Osteoblast (primary cell): ENCODE measurements at regions not wholly inside any gene's neighbourhood (a gene's known extent, or its start where the extent isn't known, plus 50 kb on each side); places are given as distances from the start of the nearest gene placed in this dataset.

ENCODE experiments used
- DNase-seq: peaks from one replicate; pipeline ENCODE4 v3.0.0; 2011; ENCODE audit warnings: low spot score, mixed read lengths; ENCODE audit not compliant: insufficient read length; ENCODE audit errors: missing footprints
- H2AFZ ChIP-seq: 2 replicates; pipeline ENCODE4 v1.6.0; 2011; ENCODE audit warnings: mild to moderate bottlenecking, low read length
- H3K27ac ChIP-seq: 2 replicates; pipeline ENCODE4 v1.5.1; 2011; ENCODE audit warnings: mild to moderate bottlenecking, low read depth, low read length, moderate library complexity
- H3K27me3 ChIP-seq: 2 replicates; pipeline ENCODE4 v1.6.0; 2012; ENCODE audit warnings: mild to moderate bottlenecking, control low read depth, inconsistent platforms, low read length, moderate library complexity; ENCODE audit not compliant: insufficient read depth
- H3K36me3 ChIP-seq: 2 replicates; pipeline ENCODE4 v1.5.1; 2011; ENCODE audit warnings: mild to moderate bottlenecking, low read length, control low read depth, moderate library complexity; ENCODE audit not compliant: insufficient read depth
- H3K4me1 ChIP-seq: 2 replicates; pipeline ENCODE4 v1.5.1; 2011; ENCODE audit warnings: mild to moderate bottlenecking, low read length, control low read depth, moderate library complexity; ENCODE audit not compliant: insufficient read depth
- H3K4me2 ChIP-seq: 2 replicates; pipeline ENCODE4 v1.6.0; 2011; ENCODE audit warnings: mild to moderate bottlenecking, low read length; ENCODE audit not compliant: insufficient read depth
- H3K4me3 ChIP-seq: fragments of 200-600 bp; sonication (generic); 3 replicates; pipeline ENCODE4 v1.5.1; 2012; ENCODE audit warnings: mild to moderate bottlenecking, low read length, inconsistent platforms; ENCODE audit not compliant: insufficient read depth
- H3K79me2 ChIP-seq: 2 replicates; pipeline ENCODE4 v1.6.0; 2012; ENCODE audit warnings: mild to moderate bottlenecking, low read length, control low read depth, inconsistent platforms; ENCODE audit not compliant: insufficient read depth
- H3K9me3 ChIP-seq: 2 replicates; pipeline ENCODE4 v1.5.1; 2011; ENCODE audit warnings: low read depth, low read length, control low read depth
- H4K20me1 ChIP-seq: 2 replicates; pipeline ENCODE4 v1.6.0; 2012; ENCODE audit warnings: mild to moderate bottlenecking, low read length, control low read depth; ENCODE audit not compliant: insufficient read depth
- CTCF ChIP-seq: IDR thresholded peaks from 2 replicates; pipeline ENCODE4 v1.5.1; 2011; ENCODE audit warnings: mild to moderate bottlenecking, low read depth, low read length, moderate library complexity; ENCODE audit errors: extremely low read depth

- Histone ChIP-seq H3K4me2 (no peak overlapping the region), H3K9me3 (peaks cover 2% of the 10 kb centered on the region), H3K27me3 (no peaks in the 10 kb centered on the region), H3K4me3 (no peak overlapping the region), H3K79me2 (no peaks in the 10 kb centered on the region), H4K20me1 (no peaks in the 10 kb centered on the region), H3K4me1 (no peaks in the 10 kb centered on the region), H3K36me3 (no peaks in the 10 kb centered on the region), H2AFZ (no peak overlapping the region), H3K27ac (no peak overlapping the region)
- no peak for TF ChIP-seq CTCF
- DNase-seq: no peak
Measured at GRCh38 chr10:64444564-64444963, 923.4 kb downstream of the REEP3 start.

- no peaks in the 10 kb centered on the region for H4K20me1 ChIP-seq
- H3K36me3 ChIP-seq: no peaks in the 10 kb centered on the region
- H2AFZ ChIP-seq: no peak overlapping the region
- H3K4me2 ChIP-seq: no peak overlapping the region
- no peaks in the 10 kb centered on the region for H3K27me3 ChIP-seq
- H3K27ac ChIP-seq: no peak overlapping the region
- H3K4me3 ChIP-seq: no peak overlapping the region
- no peaks in the 10 kb centered on the region for H3K9me3 ChIP-seq
- no peaks in the 10 kb centered on the region for H3K4me1 ChIP-seq
- no peak for TF ChIP-seq CTCF
- H3K79me2 ChIP-seq: no peaks in the 10 kb centered on the region
- peak; percentile 17 for DNase-seq
Measured at GRCh38 chr10:64449603-64450002, 928.4 kb downstream of the REEP3 start.

GRCh38 chr10:64450312-64450711, 929.1 kb downstream of the REEP3 start:
- H2AFZ ChIP-seq: no peak overlapping the region
- no peak for DNase-seq

GRCh38 chr10:64454962-64455361, 933.8 kb downstream of the REEP3 start:
- Histone ChIP-seq H3K4me1 (no peaks in the 10 kb centered on the region), H3K27ac (no peak overlapping the region), H3K79me2 (no peaks in the 10 kb centered on the region), H3K4me2 (no peak overlapping the region), H2AFZ (no peak overlapping the region), H3K9me3 (no peaks in the 10 kb centered on the region), H3K4me3 (no peak overlapping the region), H4K20me1 (no peaks in the 10 kb centered on the region), H3K27me3 (no peaks in the 10 kb centered on the region), H3K36me3 (no peaks in the 10 kb centered on the region)
- DNase-seq: no peak
- no peak for TF ChIP-seq CTCF

More at GRCh38 chr10:64450312-64450711, 929.1 kb downstream of the REEP3 start:
- Histone ChIP-seq H3K27ac (no peak overlapping the region), H3K79me2 (no peaks in the 10 kb centered on the region), H3K27me3 (no peaks in the 10 kb centered on the region), H3K4me2 (no peak overlapping the region), H3K4me3 (no peak overlapping the region), H3K4me1 (no peaks in the 10 kb centered on the region), H3K36me3 (no peaks in the 10 kb centered on the region), H4K20me1 (no peaks in the 10 kb centered on the region), H3K9me3 (no peaks in the 10 kb centered on the region)
- no peak for TF ChIP-seq CTCF
